SH-SY5Y (cell line): ENCODE measurements at regions not wholly inside any gene's neighbourhood (a gene's known extent, or its start where the extent isn't known, plus 50 kb on each side); places are given as distances from the start of the nearest gene placed in this dataset.

Experiments used
- GATA2 ChIP-seq: IDR thresholded peaks from 2 replicates; pipeline ENCODE4 v1.6.1; 2011; ENCODE audit warnings: mild to moderate bottlenecking, low read depth, low read length
- GATA3 ChIP-seq: IDR thresholded peaks from 2 replicates; pipeline ENCODE4 v1.6.1; 2011; ENCODE audit warnings: low read depth, mild to moderate bottlenecking, low read length, moderate library complexity

GRCh38 chr2:241986836-241987641 is 117.5 kb downstream of the RTP5 start:
- TF ChIP-seq GATA2: no peak
- no peak for TF ChIP-seq GATA3
